ENCODE measurements at regions not wholly inside any gene's neighbourhood (a gene's known extent, or its start where the extent isn't known, plus 50 kb on each side); places are given as distances from the start of the nearest gene placed in this dataset.
"Not testable (repeated sequence)": the region's sequence is repeated elsewhere in the genome, so short reads cannot be mapped to it uniquely, and the experiment has no call there.

- DNase-seq, result no peak
Observed at GRCh38 chr3:27553886-27554540, 69.8 kb upstream of the SLC4A7 start.

- DNase-seq, result not testable (repeated sequence)
Observed at GRCh38 chr3:27552708-27553107, 68.5 kb upstream of the SLC4A7 start.

- DNase-seq, result not testable (repeated sequence)
Observed at GRCh38 chr3:27551413-27551812, 67.2 kb upstream of the SLC4A7 start.

- DNase-seq, result no peak
Observed at GRCh38 chr3:27545061-27545460, 60.9 kb upstream of the SLC4A7 start.

- DNase-seq, result no peak
Observed at GRCh38 chr3:27544372-27544865, 60.2 kb upstream of the SLC4A7 start.

- DNase-seq, result no peak
Observed at GRCh38 chr3:27542476-27542875, 58.3 kb upstream of the SLC4A7 start.

GRCh38 chr3:27540231-27540630, 56.0 kb upstream of the SLC4A7 start:
- DNase-seq, result no peak

GRCh38 chr3:27536491-27536890, 52.3 kb upstream of the SLC4A7 start:
- DNase-seq, result no peak

GRCh38 chr3:27535809-27536392, 51.7 kb upstream of the SLC4A7 start:
- no peak for DNase-seq

GRCh38 chr3:27533718-27534573, 49.8 kb upstream of the SLC4A7 start:
- no peak for DNase-seq
